ENCODE measurements at regions not wholly inside any gene's neighbourhood (a gene's known extent, or its start where the extent isn't known, plus 50 kb on each side); places are given as distances from the start of the nearest gene placed in this dataset.
"Not testable (repeated sequence)": the region's sequence is repeated elsewhere in the genome, so short reads cannot be mapped to it uniquely, and the experiment has no call there.

DNA sequence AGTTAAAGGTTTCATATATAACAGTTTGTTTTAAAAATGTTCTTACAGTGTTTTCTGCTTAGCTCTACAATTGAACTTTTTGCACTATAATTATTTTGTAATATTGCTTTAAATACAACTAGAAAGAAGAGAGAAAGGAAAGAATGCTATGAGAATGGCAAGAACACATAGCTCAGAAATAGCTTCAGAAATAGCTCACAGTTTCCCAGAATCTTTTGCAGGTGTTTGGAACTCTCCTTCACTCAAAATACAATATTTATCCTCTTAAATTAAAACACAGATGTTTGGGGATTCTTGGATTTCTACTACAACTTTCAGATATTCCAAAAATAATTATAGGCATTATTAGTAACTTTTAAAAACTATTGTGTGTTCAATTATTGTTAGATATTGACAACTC is 658.0 kb upstream of the DPPA4 start:
- Histone ChIP-seq H3K27ac (ENCODE audit: extremely low read depth, low read depth, low read length) (no peak overlapping the region), H3K4me3 (no peak overlapping the region), H3K4me1 (replicated peaks in 1 of 2; ENCODE audit: control insufficient read depth in 2 of 2, insufficient read depth in 2 of 2, low read length in 2 of 2) (no peaks in the 10 kb centered on the region), H3K9me3 (replicated peaks; ENCODE audit: control insufficient read depth, insufficient read depth, low read depth, low read length) (no peaks in the 10 kb centered on the region), H3K27me3 (ENCODE audit: control insufficient read depth in 2 of 2, insufficient read depth in 2 of 2, low read length in 2 of 2) (no peaks in the 10 kb centered on the region), H2AFZ (ENCODE audit: low read depth, low read length) (no peak overlapping the region), H3K4me2 (ENCODE audit: insufficient read depth, low read length) (no peak overlapping the region), H3K79me2 (ENCODE audit: control insufficient read depth, insufficient read depth, low read length) (no peaks in the 10 kb centered on the region), H3K36me3 (ENCODE audit: control insufficient read depth, insufficient read depth, low read length) (no peaks in the 10 kb centered on the region), H4K20me1 (replicated peaks; ENCODE audit: control insufficient read depth, insufficient read depth, low read length) (no peaks in the 10 kb centered on the region), H3K9ac (ENCODE audit: insufficient read depth in 1 of 2, low read depth in 2 of 2, low read length in 2 of 2) (no peak overlapping the region), H3K9me1 (ENCODE audit: control insufficient read depth, insufficient read depth, low read length) (no peaks in the 10 kb centered on the region)
- TF ChIP-seq KAT2B (IDR thresholded peaks at IDR 0.05; ENCODE audit: low read depth, low read length) (no peak), MYC (IDR thresholded peaks at IDR 0.05; ENCODE audit: low read depth, low read length) (no peak), MYC (CRISPR knock-in tag; IDR thresholded peaks at IDR 0.05; ENCODE audit: borderline replicate concordance, low read depth) (no peak), HDAC2 (IDR thresholded peaks at IDR 0.05) (no peak)
- BruUV-seq (replicated peaks): no TSS peak
- in situ Hi-C loops (cut with MboI): no loop called here
- FAIRE-seq (no peak), DNase-seq (ENCODE audit: extremely low read depth in 1 of 4, low spot score in 3 of 4) (no peak), ATAC-seq (no peak)
- intact Hi-C loops (cut with micrococcal nuclease): no loop called here
- ChIA-PET POLR2A (no interaction called here), CTCF (ENCODE audit: low intra/inter-chr PET ratio) (no interaction called here)

DNA sequence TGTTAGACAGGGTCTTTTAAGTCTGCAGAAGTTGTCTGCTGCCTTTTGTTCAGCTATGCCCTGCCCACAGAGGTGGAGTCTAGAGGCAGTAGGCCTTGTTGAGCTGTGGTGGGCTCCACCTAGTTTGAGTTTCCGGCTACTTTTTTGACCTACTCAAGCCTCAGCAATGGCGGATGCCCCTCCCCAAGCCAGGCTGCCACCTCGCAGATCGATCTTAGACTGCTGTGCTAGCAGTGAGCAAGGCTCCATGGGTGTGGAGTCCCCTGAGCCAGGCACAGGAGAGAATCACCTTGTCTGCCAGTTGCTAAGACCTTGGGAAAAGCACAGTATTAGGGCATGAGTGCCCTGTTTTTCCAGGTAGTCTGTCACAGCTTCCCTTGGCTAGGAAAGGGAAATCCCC is 664.6 kb upstream of the DPPA4 start:
- H3K9me3 ChIP-seq (replicated peaks; ENCODE audit: control insufficient read depth, insufficient read depth, low read depth, low read length); H3K4me2 ChIP-seq (ENCODE audit: insufficient read depth, low read length); H4K20me1 ChIP-seq (replicated peaks; ENCODE audit: control insufficient read depth, insufficient read depth, low read length); POLR2A ChIA-PET; FAIRE-seq; H3K27me3 ChIP-seq (ENCODE audit: control insufficient read depth in 2 of 2, insufficient read depth in 2 of 2, low read length in 2 of 2); ATAC-seq; H3K27ac ChIP-seq (ENCODE audit: extremely low read depth, low read depth, low read length); intact Hi-C loops (cut with micrococcal nuclease); H2AFZ ChIP-seq (ENCODE audit: low read depth, low read length); H3K4me1 ChIP-seq (replicated peaks in 1 of 2; ENCODE audit: control insufficient read depth in 2 of 2, insufficient read depth in 2 of 2, low read length in 2 of 2); H3K36me3 ChIP-seq (ENCODE audit: control insufficient read depth, insufficient read depth, low read length); H3K9me1 ChIP-seq (ENCODE audit: control insufficient read depth, insufficient read depth, low read length); DNase-seq (ENCODE audit: extremely low read depth in 1 of 4, low spot score in 3 of 4); in situ Hi-C loops (cut with MboI); BruUV-seq (replicated peaks); H3K4me3 ChIP-seq; H3K79me2 ChIP-seq (ENCODE audit: control insufficient read depth, insufficient read depth, low read length); H3K9ac ChIP-seq (ENCODE audit: insufficient read depth in 1 of 2, low read depth in 2 of 2, low read length in 2 of 2); CTCF ChIA-PET (ENCODE audit: low intra/inter-chr PET ratio): not testable (repeated sequence)
- 2% methylated on average over 4 of the region's 4 CpGs for WGBS (ENCODE audit: insufficient coverage, low coverage, missing lambda C conversion rate)

Measured in K562 (cell line).